ENCODE measurements at regions not wholly inside any gene's neighbourhood (a gene's known extent, or its start where the extent isn't known, plus 50 kb on each side); places are given as distances from the start of the nearest gene placed in this dataset.

GRCh38 chr1:106780066-106780465 lies 276.4 kb upstream of the PRMT6 start:
- POLR2A ChIA-PET = no interaction called here
- Histone ChIP-seq H3K4me3 (ENCODE audit: control insufficient read depth in 1 of 7, extremely low read depth in 1 of 7, insufficient read depth in 4 of 7, low read depth in 2 of 7, low read length in 6 of 7) (no peak overlapping the region), H3K27me3 (replicated peaks in 2 of 5; ENCODE audit: control insufficient read depth in 4 of 5, insufficient read depth in 5 of 5, low read length in 4 of 5) (no peaks in the 10 kb centered on the region), H3K4me1 (ENCODE audit: control extremely low read depth in 1 of 4, control insufficient read depth in 4 of 4, insufficient read depth in 4 of 4, low read length in 3 of 4) (no peaks in the 10 kb centered on the region), H3K36me3 (ENCODE audit: control insufficient read depth in 4 of 4, insufficient read depth in 4 of 4, low read length in 3 of 4) (no peaks in the 10 kb centered on the region), H3K27ac (ENCODE audit: insufficient read depth in 1 of 2, low read depth in 1 of 2, low read length in 2 of 2, poor library complexity in 1 of 2, severe bottlenecking in 2 of 2) (no peak overlapping the region), H3K9me3 (ENCODE audit: control extremely low read depth in 1 of 5, control insufficient read depth in 4 of 5, insufficient read depth in 2 of 5, low read depth in 1 of 5, low read length in 4 of 5) (peaks cover 0 to 1% (median 0%) of the 10 kb centered on the region in 5 experiments)
- 100% methylated on average over 1 of the region's 1 CpG for WGBS (ENCODE audit: insufficient coverage)
- CTCF ChIA-PET = no interaction called here
- DNase-seq = no peak

- Histone ChIP-seq H3K27ac (ENCODE audit: insufficient read depth in 1 of 2, low read depth in 1 of 2, low read length in 2 of 2, poor library complexity in 1 of 2, severe bottlenecking in 2 of 2) (no peak overlapping the region), H3K36me3 (ENCODE audit: control insufficient read depth in 4 of 4, insufficient read depth in 4 of 4, low read length in 3 of 4) (no peaks in the 10 kb centered on the region), H3K9me3 (ENCODE audit: control extremely low read depth in 1 of 5, control insufficient read depth in 4 of 5, insufficient read depth in 2 of 5, low read depth in 1 of 5, low read length in 4 of 5) (no peaks in the 10 kb centered on the region), H3K27me3 (replicated peaks in 2 of 5; ENCODE audit: control insufficient read depth in 4 of 5, insufficient read depth in 5 of 5, low read length in 4 of 5) (no peaks in the 10 kb centered on the region), H3K4me3 (ENCODE audit: control insufficient read depth in 1 of 7, extremely low read depth in 1 of 7, insufficient read depth in 4 of 7, low read depth in 2 of 7, low read length in 6 of 7) (no peak overlapping the region), H3K4me1 (ENCODE audit: control extremely low read depth in 1 of 4, control insufficient read depth in 4 of 4, insufficient read depth in 4 of 4, low read length in 3 of 4) (no peaks in the 10 kb centered on the region)
- ChIA-PET CTCF (no interaction called here), POLR2A (no interaction called here)
- WGBS (ENCODE audit: insufficient coverage) = no CpG with 5 or more reads among the region's 1 CpG
- DNase-seq = no peak
These were observed 275.5 kb upstream of the PRMT6 start for GRCh38 chr1:106780806-106781569.

- CTCF ChIA-PET = no interaction called here
- DNase-seq = no peak
- POLR2A ChIA-PET = no interaction called here
These were observed 271.3 kb upstream of the PRMT6 start for GRCh38 chr1:106785176-106785575.

GRCh38 chr1:106787520-106787919 lies 269.0 kb upstream of the PRMT6 start:
- no peaks in the 10 kb centered on the region for H3K36me3 ChIP-seq (ENCODE audit: control insufficient read depth in 4 of 4, insufficient read depth in 4 of 4, low read length in 3 of 4)
- no peaks in the 10 kb centered on the region for H3K27me3 ChIP-seq (replicated peaks in 2 of 5; ENCODE audit: control insufficient read depth in 4 of 5, insufficient read depth in 5 of 5, low read length in 4 of 5)
- no peak overlapping the region for H3K27ac ChIP-seq (ENCODE audit: insufficient read depth in 1 of 2, low read depth in 1 of 2, low read length in 2 of 2, poor library complexity in 1 of 2, severe bottlenecking in 2 of 2)
- no CpG with 5 or more reads among the region's 3 CpGs for WGBS (ENCODE audit: insufficient coverage)
- H3K4me3 ChIP-seq (ENCODE audit: control insufficient read depth in 1 of 7, extremely low read depth in 1 of 7, insufficient read depth in 4 of 7, low read depth in 2 of 7, low read length in 6 of 7) = no peak overlapping the region
- ChIA-PET POLR2A (no interaction called here), CTCF (no interaction called here)
- no peaks in the 10 kb centered on the region for H3K4me1 ChIP-seq (ENCODE audit: control extremely low read depth in 1 of 4, control insufficient read depth in 4 of 4, insufficient read depth in 4 of 4, low read length in 3 of 4)
- DNase-seq = no peak
- no peaks in the 10 kb centered on the region for H3K9me3 ChIP-seq (ENCODE audit: control extremely low read depth in 1 of 5, control insufficient read depth in 4 of 5, insufficient read depth in 2 of 5, low read depth in 1 of 5, low read length in 4 of 5)

More at GRCh38 chr1:106785176-106785575, 271.3 kb upstream of the PRMT6 start:
- H3K4me1 ChIP-seq (ENCODE audit: control extremely low read depth in 1 of 4, control insufficient read depth in 4 of 4, insufficient read depth in 4 of 4, low read length in 3 of 4) = no peaks in the 10 kb centered on the region
- H3K27me3 ChIP-seq (replicated peaks in 2 of 5; ENCODE audit: control insufficient read depth in 4 of 5, insufficient read depth in 5 of 5, low read length in 4 of 5) = no peaks in the 10 kb centered on the region
- no peaks in the 10 kb centered on the region for H3K9me3 ChIP-seq (ENCODE audit: control extremely low read depth in 1 of 5, control insufficient read depth in 4 of 5, insufficient read depth in 2 of 5, low read depth in 1 of 5, low read length in 4 of 5)
- H3K36me3 ChIP-seq (ENCODE audit: control insufficient read depth in 4 of 4, insufficient read depth in 4 of 4, low read length in 3 of 4) = no peaks in the 10 kb centered on the region
- no peak overlapping the region for H3K27ac ChIP-seq (ENCODE audit: insufficient read depth in 1 of 2, low read depth in 1 of 2, low read length in 2 of 2, poor library complexity in 1 of 2, severe bottlenecking in 2 of 2)
- H3K4me3 ChIP-seq (ENCODE audit: control insufficient read depth in 1 of 7, extremely low read depth in 1 of 7, insufficient read depth in 4 of 7, low read depth in 2 of 7, low read length in 6 of 7) = no peak overlapping the region

GRCh38 chr1:106789686-106790085 lies 266.8 kb upstream of the PRMT6 start:
- no peak overlapping the region for H3K27ac ChIP-seq (ENCODE audit: insufficient read depth in 1 of 2, low read depth in 1 of 2, low read length in 2 of 2, poor library complexity in 1 of 2, severe bottlenecking in 2 of 2)
- POLR2A ChIA-PET = no interaction called here
- H3K36me3 ChIP-seq (ENCODE audit: control insufficient read depth in 4 of 4, insufficient read depth in 4 of 4, low read length in 3 of 4) = no peaks in the 10 kb centered on the region
- no CpG with 5 or more reads among the region's 2 CpGs for WGBS (ENCODE audit: insufficient coverage)
- no peak overlapping the region for H3K4me3 ChIP-seq (ENCODE audit: control insufficient read depth in 1 of 7, extremely low read depth in 1 of 7, insufficient read depth in 4 of 7, low read depth in 2 of 7, low read length in 6 of 7)
- H3K9me3 ChIP-seq (ENCODE audit: control extremely low read depth in 1 of 5, control insufficient read depth in 4 of 5, insufficient read depth in 2 of 5, low read depth in 1 of 5, low read length in 4 of 5) = no peaks in the 10 kb centered on the region
- DNase-seq = no peak
- no peaks in the 10 kb centered on the region for H3K27me3 ChIP-seq (replicated peaks in 2 of 5; ENCODE audit: control insufficient read depth in 4 of 5, insufficient read depth in 5 of 5, low read length in 4 of 5)
- CTCF ChIA-PET = no interaction called here
- H3K4me1 ChIP-seq (ENCODE audit: control extremely low read depth in 1 of 4, control insufficient read depth in 4 of 4, insufficient read depth in 4 of 4, low read length in 3 of 4) = no peaks in the 10 kb centered on the region

- no peak for DNase-seq
- Histone ChIP-seq H3K27me3 (replicated peaks in 2 of 5; ENCODE audit: control insufficient read depth in 4 of 5, insufficient read depth in 5 of 5, low read length in 4 of 5) (no peaks in the 10 kb centered on the region), H3K27ac (ENCODE audit: insufficient read depth in 1 of 2, low read depth in 1 of 2, low read length in 2 of 2, poor library complexity in 1 of 2, severe bottlenecking in 2 of 2) (no peak overlapping the region), H3K9me3 (ENCODE audit: control extremely low read depth in 1 of 5, control insufficient read depth in 4 of 5, insufficient read depth in 2 of 5, low read depth in 1 of 5, low read length in 4 of 5) (no peaks in the 10 kb centered on the region), H3K4me1 (ENCODE audit: control extremely low read depth in 1 of 4, control insufficient read depth in 4 of 4, insufficient read depth in 4 of 4, low read length in 3 of 4) (no peaks in the 10 kb centered on the region), H3K4me3 (ENCODE audit: control insufficient read depth in 1 of 7, extremely low read depth in 1 of 7, insufficient read depth in 4 of 7, low read depth in 2 of 7, low read length in 6 of 7) (no peak overlapping the region), H3K36me3 (ENCODE audit: control insufficient read depth in 4 of 4, insufficient read depth in 4 of 4, low read length in 3 of 4) (no peaks in the 10 kb centered on the region)
- ChIA-PET POLR2A (no interaction called here), CTCF (no interaction called here)
- 93% methylated on average over 10 of the region's 11 CpGs for WGBS (ENCODE audit: insufficient coverage)
These were observed 265.4 kb upstream of the PRMT6 start for GRCh38 chr1:106791041-106791440.

- H3K36me3 ChIP-seq (ENCODE audit: control insufficient read depth in 4 of 4, insufficient read depth in 4 of 4, low read length in 3 of 4) = no peaks in the 10 kb centered on the region
- ChIA-PET CTCF (no interaction called here), POLR2A (no interaction called here)
- no peak overlapping the region for H3K27ac ChIP-seq (ENCODE audit: insufficient read depth in 1 of 2, low read depth in 1 of 2, low read length in 2 of 2, poor library complexity in 1 of 2, severe bottlenecking in 2 of 2)
- H3K4me1 ChIP-seq (ENCODE audit: control extremely low read depth in 1 of 4, control insufficient read depth in 4 of 4, insufficient read depth in 4 of 4, low read length in 3 of 4) = no peaks in the 10 kb centered on the region
- WGBS (ENCODE audit: insufficient coverage) = 100% methylated on average over 1 of the region's 2 CpGs
- H3K27me3 ChIP-seq (replicated peaks in 2 of 5; ENCODE audit: control insufficient read depth in 4 of 5, insufficient read depth in 5 of 5, low read length in 4 of 5) = no peaks in the 10 kb centered on the region
- DNase-seq = no peak
- no peak overlapping the region for H3K4me3 ChIP-seq (ENCODE audit: control insufficient read depth in 1 of 7, extremely low read depth in 1 of 7, insufficient read depth in 4 of 7, low read depth in 2 of 7, low read length in 6 of 7)
- H3K9me3 ChIP-seq (ENCODE audit: control extremely low read depth in 1 of 5, control insufficient read depth in 4 of 5, insufficient read depth in 2 of 5, low read depth in 1 of 5, low read length in 4 of 5) = no peaks in the 10 kb centered on the region
These were observed 262.8 kb upstream of the PRMT6 start for GRCh38 chr1:106793651-106794050.
